IPS-20b (cell line): ENCODE measurements at regions not wholly inside any gene's neighbourhood (a gene's known extent, or its start where the extent isn't known, plus 50 kb on each side); places are given as distances from the start of the nearest gene placed in this dataset.

Source experiments
- H3K27ac ChIP-seq: one replicate; pipeline ENCODE4 v1.5.1; 2013; ENCODE audit warnings: low read length
- H3K27me3 ChIP-seq: 2 replicates; pipeline ENCODE4 v1.6.1; 2013; ENCODE audit warnings: mild to moderate bottlenecking, low read length, inconsistent platforms; ENCODE audit not compliant: insufficient read depth
- H3K36me3 ChIP-seq: 2 replicates; pipeline ENCODE4 v1.6.1; 2013; ENCODE audit warnings: low read depth, mild to moderate bottlenecking, inconsistent platforms, low read length, moderate library complexity; ENCODE audit not compliant: insufficient read depth
- H3K4me1 ChIP-seq: 2 replicates; pipeline ENCODE4 v1.6.1; 2013; ENCODE audit warnings: mild to moderate bottlenecking, control low read depth, inconsistent platforms, low read length, moderate library complexity; ENCODE audit not compliant: insufficient read depth
- H3K4me3 ChIP-seq: 2 replicates; pipeline ENCODE4 v1.5.1; 2013; ENCODE audit warnings: mild to moderate bottlenecking, low read length, inconsistent platforms
- H3K9ac ChIP-seq: 2 replicates; pipeline ENCODE4 v1.6.1; 2013; ENCODE audit warnings: low read depth, mild to moderate bottlenecking, inconsistent platforms, low read length, moderate library complexity
- H3K9me3 ChIP-seq: 2 replicates; pipeline ENCODE4 v1.6.1; 2013; ENCODE audit warnings: mild to moderate bottlenecking, low read depth, low read length, inconsistent platforms; ENCODE audit not compliant: insufficient read depth

DNA sequence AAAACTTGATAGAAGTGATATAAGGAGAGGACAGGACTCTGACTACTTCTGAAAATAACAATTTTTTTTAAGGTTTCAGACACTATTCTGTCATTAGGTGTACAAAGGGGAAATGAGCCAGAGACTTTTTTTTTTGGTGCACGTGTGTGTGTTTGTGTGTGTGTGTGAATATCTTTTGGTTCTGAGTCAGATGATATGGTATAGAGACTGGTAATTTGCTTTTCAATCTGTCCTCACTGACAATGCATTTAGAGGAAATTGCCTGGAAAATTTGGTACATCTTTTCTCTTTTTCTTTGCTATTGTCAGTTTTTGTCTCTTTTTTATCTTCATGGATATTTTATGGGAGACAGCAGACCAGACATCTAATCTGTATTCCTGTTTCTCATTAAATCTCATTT is 59.3 kb downstream of the DDIT4L start:
- Histone ChIP-seq H3K27ac (no peak overlapping the region), H3K9ac (no peak overlapping the region), H3K36me3 (no peaks in the 10 kb centered on the region), H3K4me1 (no peaks in the 10 kb centered on the region), H3K9me3 (no peaks in the 10 kb centered on the region), H3K27me3 (no peaks in the 10 kb centered on the region), H3K4me3 (no peak overlapping the region)

DNA sequence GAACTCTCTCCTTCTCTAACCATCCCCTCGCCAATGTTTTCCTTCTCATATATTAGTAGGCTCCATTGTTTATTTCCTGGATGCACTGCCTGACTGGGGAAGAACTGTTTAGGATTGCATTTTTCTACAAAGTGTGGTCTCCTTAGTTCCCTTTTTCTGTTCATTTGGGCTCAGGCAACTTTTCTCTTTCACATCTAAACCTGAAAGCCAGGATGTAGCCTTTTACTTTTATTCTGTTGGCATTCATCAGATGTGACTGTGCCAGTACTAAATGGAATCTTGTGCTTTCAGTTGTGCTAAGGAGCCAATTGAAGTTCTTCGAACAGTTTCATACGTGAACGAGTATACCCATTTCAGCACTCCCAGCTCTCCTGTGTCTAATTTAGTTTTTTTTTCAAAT is 59.8 kb downstream of the DDIT4L start:
- no peaks in the 10 kb centered on the region for H3K9me3 ChIP-seq
- H3K4me1 ChIP-seq = no peaks in the 10 kb centered on the region
- H3K27ac ChIP-seq = no peak overlapping the region
- H3K4me3 ChIP-seq = no peak overlapping the region
- no peak overlapping the region for H3K9ac ChIP-seq
- no peaks in the 10 kb centered on the region for H3K27me3 ChIP-seq
- H3K36me3 ChIP-seq = no peaks in the 10 kb centered on the region

DNA sequence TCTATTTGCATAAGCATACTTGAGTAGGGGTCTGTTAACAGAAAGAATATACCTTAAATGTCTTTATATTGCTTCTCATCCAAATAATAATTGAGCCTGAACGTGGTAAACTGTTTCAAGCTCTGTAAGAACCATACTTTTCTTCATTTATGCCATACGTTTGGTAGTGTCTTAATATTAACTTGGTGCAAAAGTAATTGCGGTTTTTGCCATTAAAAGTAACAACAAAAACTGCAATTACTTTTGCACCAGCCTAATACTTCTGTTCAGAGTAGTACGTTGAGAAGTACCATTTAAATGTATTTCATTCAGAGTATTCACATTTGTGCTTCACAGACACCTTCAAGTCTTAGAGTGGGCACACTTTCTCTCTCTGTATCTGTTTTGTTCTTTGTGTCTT is 60.5 kb downstream of the DDIT4L start:
- H3K4me1 ChIP-seq = no peaks in the 10 kb centered on the region
- no peak overlapping the region for H3K4me3 ChIP-seq
- H3K9ac ChIP-seq = no peak overlapping the region
- H3K27me3 ChIP-seq = no peaks in the 10 kb centered on the region
- H3K36me3 ChIP-seq = no peaks in the 10 kb centered on the region
- no peaks in the 10 kb centered on the region for H3K9me3 ChIP-seq
- no peak overlapping the region for H3K27ac ChIP-seq

DNA sequence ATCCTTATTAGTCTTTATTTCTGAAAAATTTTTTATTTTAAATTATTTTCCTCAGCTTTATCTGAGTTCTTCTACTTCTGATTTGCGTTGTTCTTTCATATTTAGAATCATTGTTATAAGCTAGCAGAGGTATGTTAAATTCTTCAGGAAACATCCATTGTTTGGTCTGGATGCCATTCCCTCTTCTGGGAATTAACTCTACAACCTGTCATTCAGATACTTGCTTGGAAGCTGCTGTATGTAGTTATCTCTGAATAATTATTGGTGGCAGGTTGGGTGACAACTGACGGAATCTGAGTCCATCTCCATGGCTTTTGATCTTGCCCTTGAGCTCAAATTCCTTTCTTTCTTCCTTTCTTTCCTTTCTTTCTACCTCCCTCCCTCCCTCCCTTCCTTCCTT is 61.9 kb downstream of the DDIT4L start:
- H3K9me3 ChIP-seq = no peaks in the 10 kb centered on the region
- no peaks in the 10 kb centered on the region for H3K4me1 ChIP-seq
- H3K27me3 ChIP-seq = no peaks in the 10 kb centered on the region

DNA sequence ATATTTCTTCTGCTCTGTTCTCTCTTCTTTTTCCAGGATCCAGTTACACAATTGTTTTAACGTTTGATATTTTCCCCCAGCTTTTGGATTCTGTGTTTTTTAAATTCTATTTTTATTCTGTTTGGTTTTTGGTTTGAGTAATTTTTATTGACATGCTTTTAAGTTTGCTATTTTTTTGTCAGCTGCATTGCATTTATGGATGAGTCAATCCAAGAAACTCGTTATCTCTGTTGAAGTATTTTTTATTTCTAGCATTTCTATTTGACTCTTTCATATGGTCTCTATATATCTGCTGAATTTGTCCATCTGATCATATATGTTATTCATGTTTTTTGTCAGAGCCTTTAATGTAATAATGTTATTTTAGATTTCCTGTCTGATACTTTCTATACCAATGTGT is 65.6 kb downstream of the DDIT4L start:
- no peak overlapping the region for H3K9ac ChIP-seq

More for the DNA sequence above, 61.9 kb downstream of the DDIT4L start:
- H3K36me3 ChIP-seq = no peaks in the 10 kb centered on the region
- H3K9ac ChIP-seq = no peak overlapping the region
- no peak overlapping the region for H3K27ac ChIP-seq
- no peak overlapping the region for H3K4me3 ChIP-seq

DNA sequence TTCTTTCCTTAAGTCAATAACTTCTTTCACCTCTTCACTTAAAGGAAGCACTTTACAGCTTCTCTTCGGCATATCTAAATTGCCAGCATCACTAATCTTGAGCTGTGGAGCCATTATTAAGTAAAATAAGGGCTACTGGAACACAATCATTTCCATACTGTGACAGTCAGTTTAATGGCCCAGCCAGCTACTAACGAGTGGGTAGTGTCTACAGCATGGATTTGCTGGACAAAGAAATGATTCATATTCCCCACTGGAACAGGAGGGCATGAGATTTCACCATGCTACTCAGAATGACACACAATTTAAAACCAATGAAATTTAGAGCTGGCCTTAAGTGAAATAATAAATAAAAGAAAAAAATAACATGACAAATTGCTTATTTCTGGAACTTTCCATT is 72.1 kb downstream of the DDIT4L start:
- Histone ChIP-seq H3K36me3 (no peaks in the 10 kb centered on the region), H3K4me3 (no peak overlapping the region), H3K27me3 (peaks cover 7% of the 10 kb centered on the region; the same call in 1 of the 2 replicates)

More for the DNA sequence above, 65.6 kb downstream of the DDIT4L start:
- H3K4me3 ChIP-seq = no peak overlapping the region
- no peak overlapping the region for H3K27ac ChIP-seq
- H3K4me1 ChIP-seq = no peaks in the 10 kb centered on the region
- H3K27me3 ChIP-seq = no peaks in the 10 kb centered on the region
- H3K36me3 ChIP-seq = no peaks in the 10 kb centered on the region
- H3K9me3 ChIP-seq = no peaks in the 10 kb centered on the region

GRCh38 chr4:100117750-100118149 is 72.5 kb downstream of the DDIT4L start:
- H3K27ac ChIP-seq = no peak overlapping the region
- H3K36me3 ChIP-seq = no peaks in the 10 kb centered on the region
- H3K9me3 ChIP-seq = no peaks in the 10 kb centered on the region
- no peak overlapping the region for H3K9ac ChIP-seq
- H3K4me1 ChIP-seq = peaks cover 16% of the 10 kb centered on the region; the same call in 1 of the 2 replicates
- no peak overlapping the region for H3K4me3 ChIP-seq
- peaks cover 7% of the 10 kb centered on the region; the same call in 1 of the 2 replicates for H3K27me3 ChIP-seq

More for the DNA sequence above, 72.1 kb downstream of the DDIT4L start:
- H3K4me1 ChIP-seq = peaks cover 12% of the 10 kb centered on the region; the same call in 1 of the 2 replicates
- H3K27ac ChIP-seq = no peak overlapping the region
- H3K9ac ChIP-seq = no peak overlapping the region
- no peaks in the 10 kb centered on the region for H3K9me3 ChIP-seq

- Histone ChIP-seq H3K9ac (no peak overlapping the region), H3K36me3 (no peaks in the 10 kb centered on the region), H3K4me3 (no peak overlapping the region), H3K27me3 (peaks cover 7% of the 10 kb centered on the region; the same call in 1 of the 2 replicates), H3K27ac (no peak overlapping the region), H3K9me3 (no peaks in the 10 kb centered on the region), H3K4me1 (peaks cover 19% of the 10 kb centered on the region; the same call in 1 of the 2 replicates)
Measured at GRCh38 chr4:100114909-100115308, 75.4 kb downstream of the DDIT4L start.

DNA sequence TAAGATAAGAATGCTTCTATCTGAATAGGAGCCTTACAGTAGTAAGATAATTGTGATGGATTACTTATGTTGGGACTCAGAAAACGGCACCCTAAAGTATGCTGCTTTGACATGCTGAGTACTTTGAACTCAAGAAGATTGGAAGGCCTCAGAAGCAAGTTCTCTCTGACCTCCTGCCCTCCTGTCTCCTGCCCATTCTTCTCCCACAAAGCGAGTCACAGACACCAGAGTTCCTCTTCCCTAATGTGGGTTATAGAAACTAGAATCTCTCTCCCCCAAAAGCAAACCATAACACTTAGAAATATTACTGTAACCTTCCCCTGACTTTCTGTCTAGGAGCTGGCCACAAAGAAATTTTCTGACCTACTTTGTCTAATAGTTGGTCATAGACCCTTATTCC is 76.5 kb downstream of the DDIT4L start:
- H3K9me3 ChIP-seq = no peaks in the 10 kb centered on the region
- no peaks in the 10 kb centered on the region for H3K36me3 ChIP-seq
- no peak overlapping the region for H3K9ac ChIP-seq
- H3K4me1 ChIP-seq = peaks cover 19% of the 10 kb centered on the region; the same call in 1 of the 2 replicates
- H3K27ac ChIP-seq = no peak overlapping the region
- H3K27me3 ChIP-seq = peaks cover 7% of the 10 kb centered on the region; the same call in 1 of the 2 replicates
- H3K4me3 ChIP-seq = peak overlapping the region; percentile 20; the same call in 1 of the 2 replicates

- peaks cover 19% of the 10 kb centered on the region; the same call in 1 of the 2 replicates for H3K4me1 ChIP-seq
- H3K9ac ChIP-seq = 0 out of 2 replicates have a peak overlapping the region, but pooled peaks have one; percentile 7
- no peak overlapping the region for H3K27ac ChIP-seq
- no peaks in the 10 kb centered on the region for H3K9me3 ChIP-seq
- peak overlapping the region; percentile 2; the same call in 1 of the 2 replicates for H3K4me3 ChIP-seq
- H3K36me3 ChIP-seq = no peaks in the 10 kb centered on the region
- H3K27me3 ChIP-seq = peaks cover 7% of the 10 kb centered on the region; the same call in 1 of the 2 replicates
Measured at GRCh38 chr4:100113096-100113495, 77.2 kb downstream of the DDIT4L start.

- H3K36me3 ChIP-seq = no peaks in the 10 kb centered on the region
- no peaks in the 10 kb centered on the region for H3K9me3 ChIP-seq
- H3K27me3 ChIP-seq = no peaks in the 10 kb centered on the region
- no peak overlapping the region for H3K9ac ChIP-seq
- peaks cover 15% of the 10 kb centered on the region; the same call in 1 of the 2 replicates for H3K4me1 ChIP-seq
- H3K4me3 ChIP-seq = no peak overlapping the region
- H3K27ac ChIP-seq = no peak overlapping the region
Measured at GRCh38 chr4:100109921-100110320, 80.3 kb downstream of the DDIT4L start.

- Histone ChIP-seq H3K9ac (no peak overlapping the region), H3K36me3 (no peaks in the 10 kb centered on the region), H3K27me3 (no peaks in the 10 kb centered on the region), H3K4me1 (peaks cover 12% of the 10 kb centered on the region; the same call in 1 of the 2 replicates), H3K27ac (no peak overlapping the region), H3K9me3 (no peaks in the 10 kb centered on the region), H3K4me3 (no peak overlapping the region)
Measured at GRCh38 chr4:100108869-100109268, 81.4 kb downstream of the DDIT4L start.
